GM18867 (cell line): ENCODE measurements at regions not wholly inside any gene's neighbourhood (a gene's known extent, or its start where the extent isn't known, plus 50 kb on each side); places are given as distances from the start of the nearest gene placed in this dataset.
A peak's percentile ranks its signal among the peaks of the same experiment; 100 is the strongest.
"Not testable (repeated sequence)": the region's sequence is repeated elsewhere in the genome, so short reads cannot be mapped to it uniquely, and the experiment has no call there.

Experiments used
- ATAC-seq: cut with Tn5 transposase; IDR thresholded peaks from one replicate; pipeline ENCODE4 v1.9.1; 2021; ENCODE audit warnings: mild to moderate bottlenecking, moderate library complexity; ENCODE audit not compliant: unreplicated experiment

- ATAC-seq, result no peak
These were observed 325.4 kb downstream of the QKI start for GRCh38 chr6:163739966-163740365.

- ATAC-seq, result no peak
These were observed 324.8 kb downstream of the QKI start for GRCh38 chr6:163739408-163739725.

- peak; percentile 78 for ATAC-seq
These were observed 324.3 kb downstream of the QKI start for GRCh38 chr6:163738725-163739407.

- no peak for ATAC-seq
These were observed 323.8 kb downstream of the QKI start for GRCh38 chr6:163738304-163738703.

- ATAC-seq, result no peak
These were observed 320.6 kb downstream of the QKI start for GRCh38 chr6:163735076-163735475.

GRCh38 chr6:163733061-163733460 is 318.5 kb downstream of the QKI start:
- ATAC-seq, result no peak

GRCh38 chr6:163732479-163732878 is 318.0 kb downstream of the QKI start:
- ATAC-seq, result no peak

GRCh38 chr6:163732014-163732351 is 317.5 kb downstream of the QKI start:
- ATAC-seq, result not testable (repeated sequence)

- no peak for ATAC-seq
These were observed 316.9 kb downstream of the QKI start for GRCh38 chr6:163731215-163732013.

GRCh38 chr6:163730246-163731210 is 316.0 kb downstream of the QKI start:
- no peak for ATAC-seq

GRCh38 chr6:163729127-163729872 is 314.8 kb downstream of the QKI start:
- no peak for ATAC-seq

- ATAC-seq, result no peak
These were observed 314.1 kb downstream of the QKI start for GRCh38 chr6:163728442-163729126.

GRCh38 chr6:163726037-163726695 is 311.6 kb downstream of the QKI start:
- no peak for ATAC-seq

- ATAC-seq, result no peak
These were observed 310.8 kb downstream of the QKI start for GRCh38 chr6:163725008-163725941.

GRCh38 chr6:163724196-163724595 is 309.7 kb downstream of the QKI start:
- ATAC-seq, result no peak

GRCh38 chr6:163723759-163724158 is 309.2 kb downstream of the QKI start:
- ATAC-seq, result no peak

GRCh38 chr6:163721922-163722692 is 307.6 kb downstream of the QKI start:
- no peak for ATAC-seq

GRCh38 chr6:163721435-163721834 is 306.9 kb downstream of the QKI start:
- peak; percentile 48 for ATAC-seq
